Liver (tissue), 8 donors: ENCODE measurements at regions not wholly inside any gene's neighbourhood (a gene's known extent, or its start where the extent isn't known, plus 50 kb on each side); places are given as distances from the start of the nearest gene placed in this dataset.

ENCODE experiments used
- DNase-seq: peaks from one replicate; pipeline ENCODE4 v3.0.0-alpha.2; 2017; ENCODE audit warnings: low spot score
- H3K27ac ChIP-seq, 2 donors: one replicate each; pipeline ENCODE4 v1.7.0; 2013; ENCODE audit warnings: inconsistent platforms in 2 of 2, low read length in 2 of 2, control low read depth in 1 of 2, low read depth in 1 of 2, mild to moderate bottlenecking in 1 of 2
- H3K27me3 ChIP-seq, 4 donors: one replicate each; pipeline versions ENCODE4 v1.6.1 to v1.7.0; 2013; ENCODE audit warnings: low read length in 3 of 4, inconsistent platforms in 1 of 4, mild to moderate bottlenecking in 1 of 4, moderate library complexity in 1 of 4; ENCODE audit not compliant: control insufficient read depth in 4 of 4, insufficient read depth in 4 of 4
- H3K36me3 ChIP-seq, 4 donors: one replicate each; pipeline versions ENCODE4 v1.6.1 to v1.7.0; 2013; ENCODE audit warnings: low read length in 3 of 4, mild to moderate bottlenecking in 3 of 4, low read depth in 1 of 4, moderate library complexity in 1 of 4; ENCODE audit not compliant: control insufficient read depth in 4 of 4, insufficient read depth in 3 of 4
- H3K4me1 ChIP-seq, 4 donors: one replicate each; pipeline versions ENCODE4 v1.6.1 to v1.7.0; 2013; ENCODE audit warnings: low read length in 3 of 4, mild to moderate bottlenecking in 3 of 4, moderate library complexity in 1 of 4; ENCODE audit not compliant: control insufficient read depth in 4 of 4, insufficient read depth in 4 of 4
- H3K4me3 ChIP-seq, 3 donors: one replicate each; pipeline versions ENCODE4 v1.6.1 to v1.7.0; 2013; ENCODE audit warnings: low read length in 3 of 3, control low read depth in 1 of 3, low read depth in 1 of 3, mild to moderate bottlenecking in 1 of 3
- H3K9ac ChIP-seq, 2 donors: one replicate each; pipeline ENCODE4 v1.7.0; 2013; ENCODE audit warnings: low read length in 2 of 2, mild to moderate bottlenecking in 2 of 2, moderate library complexity in 2 of 2, control low read depth in 1 of 2, low read depth in 1 of 2
- H3K9me3 ChIP-seq, 4 donors: one replicate each; pipeline versions ENCODE4 v1.6.1 to v1.7.0; 2013; ENCODE audit warnings: low read length in 3 of 4; ENCODE audit not compliant: control insufficient read depth in 4 of 4
- FOXA1 ChIP-seq: IDR thresholded peaks from 2 replicates; pipeline ENCODE4 v1.6.1; 2016; ENCODE audit warnings: antibody characterized with exemption
- FOXA2 ChIP-seq: IDR thresholded peaks from 2 replicates; pipeline ENCODE4 v1.6.1; 2016; ENCODE audit warnings: antibody characterized with exemption
- GABPA ChIP-seq, 2 donors: IDR thresholded peaks in 1 of 2; conservative IDR thresholded peaks in 1 of 2; 2 replicates each; pipeline ENCODE4 v1.6.1; 2016; ENCODE audit warnings: antibody characterized with exemption in 2 of 2, mild to moderate bottlenecking in 1 of 2, moderate library complexity in 1 of 2
- HNF4A ChIP-seq, 2 donors: conservative IDR thresholded peaks; 2 replicates each; pipeline ENCODE4 v1.6.1; 2016; ENCODE audit warnings: antibody characterized with exemption in 2 of 2, mild to moderate bottlenecking in 2 of 2
- HNF4G ChIP-seq: IDR thresholded peaks from 2 replicates; pipeline ENCODE4 v1.6.1; 2016; ENCODE audit warnings: antibody characterized with exemption
- JUND ChIP-seq, 2 donors: IDR thresholded peaks; 2 replicates each; pipeline ENCODE4 v1.6.1; 2016; ENCODE audit warnings: antibody characterized with exemption in 2 of 2
- NR2F2 ChIP-seq: IDR thresholded peaks from 2 replicates; pipeline ENCODE4 v1.6.1; 2016; ENCODE audit warnings: antibody characterized with exemption
- RAD21 ChIP-seq, 2 donors: IDR thresholded peaks; 2 replicates each; pipeline ENCODE4 v1.6.1; 2016; ENCODE audit warnings: antibody characterized with exemption in 2 of 2, mild to moderate bottlenecking in 2 of 2
- RXRA ChIP-seq, 2 donors: IDR thresholded peaks; 2 replicates each; pipeline ENCODE4 v1.6.1; 2017 to 2018; ENCODE audit warnings: antibody characterized with exemption in 2 of 2, mild to moderate bottlenecking in 1 of 2
- SP1 ChIP-seq: IDR thresholded peaks from 2 replicates; pipeline ENCODE4 v1.6.1; 2018; ENCODE audit warnings: antibody characterized with exemption, mild to moderate bottlenecking
- TAF1 ChIP-seq: conservative IDR thresholded peaks from 2 replicates; pipeline ENCODE4 v1.6.1; 2016; ENCODE audit warnings: antibody characterized with exemption, mild to moderate bottlenecking
- YY1 ChIP-seq: IDR thresholded peaks from 2 replicates; pipeline ENCODE4 v1.6.1; 2016; ENCODE audit warnings: antibody characterized with exemption, mild to moderate bottlenecking
- WGBS: extraction: QIAGEN DNeasy Blood & Tissue Kit; methylation state at CpG from one replicate; pipeline ENCODE4 v1.1.7; 2013; 5-methylcytosine and 5-hydroxymethylcytosine counted together
- TF ChIP-seq, protein P1 (sequence below): IDR thresholded peaks from 2 replicates; pipeline ENCODE4 v1.6.1; 2016; ENCODE audit warnings: antibody characterized with exemption
- TF ChIP-seq, protein P2 (sequence below): fragments of 150-350 bp; IDR thresholded peaks from 2 replicates; pipeline ENCODE4 v1.5.1; 2017; ENCODE audit warnings: improper control_type of control experiment, low read depth, low read length; ENCODE audit not compliant: missing input control
- TF ChIP-seq, protein P3 (sequence below): IDR thresholded peaks from 2 replicates; pipeline ENCODE4 v1.6.1; 2016; ENCODE audit warnings: antibody characterized with exemption
- TF ChIP-seq, protein P4 (sequence below): IDR thresholded peaks from 2 replicates; pipeline ENCODE4 v1.6.1; 2016; ENCODE audit warnings: antibody characterized with exemption
- TF ChIP-seq, protein P5 (sequence below): IDR thresholded peaks from 2 replicates; pipeline ENCODE4 v1.6.1; 2016; ENCODE audit warnings: antibody characterized with exemption, mild to moderate bottlenecking
- donor health status: healthy.
- donor health status: healthy.
- donor health status: healthy.
- donor health status: healthy.
- donor health status: healthy.

DNA sequence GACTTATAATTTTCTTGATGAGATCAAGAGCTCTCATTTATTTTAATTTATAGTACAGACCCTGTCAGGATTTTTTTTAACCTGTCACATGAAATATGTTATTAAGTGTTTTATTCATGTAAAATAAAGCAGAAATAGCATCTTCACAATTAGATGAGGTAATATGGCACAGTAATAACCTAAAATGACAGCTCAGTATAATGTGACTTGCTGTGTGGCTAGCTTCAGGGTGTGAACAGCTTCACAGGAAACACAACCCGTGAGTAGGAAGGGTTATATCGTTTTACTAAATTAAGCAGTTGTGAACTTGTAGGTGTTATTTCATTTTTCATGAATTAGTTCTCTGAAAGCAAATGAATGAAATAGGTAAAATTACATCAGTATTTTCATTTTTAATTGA, 366.9 kb upstream of the CHORDC1 start:
- no peak for TF ChIP-seq RAD21 (IDR thresholded peaks at IDR 0.05)
- TF ChIP-seq HNF4A (conservative IDR thresholded peaks at IDR 0.05), result no peak
- TF ChIP-seq JUND (IDR thresholded peaks at IDR 0.05), result no peak
- TF ChIP-seq, protein P1, sequence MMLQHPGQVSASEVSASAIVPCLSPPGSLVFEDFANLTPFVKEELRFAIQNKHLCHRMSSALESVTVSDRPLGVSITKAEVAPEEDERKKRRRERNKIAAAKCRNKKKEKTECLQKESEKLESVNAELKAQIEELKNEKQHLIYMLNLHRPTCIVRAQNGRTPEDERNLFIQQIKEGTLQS, result no peak
- TF ChIP-seq HNF4G, result no peak
- TF ChIP-seq GABPA (IDR thresholded peaks at IDR 0.05 in 1 of 2, conservative IDR thresholded peaks at IDR 0.05 in 1 of 2), result no peak
- TF ChIP-seq FOXA1, result no peak
- TF ChIP-seq TAF1, result no peak
- TF ChIP-seq RXRA (IDR thresholded peaks at IDR 0.05), result no peak
- no peak for TF ChIP-seq YY1
- no peak for TF ChIP-seq NR2F2
- TF ChIP-seq SP1, result no peak
- TF ChIP-seq FOXA2, result no peak
- TF ChIP-seq, protein P2, sequence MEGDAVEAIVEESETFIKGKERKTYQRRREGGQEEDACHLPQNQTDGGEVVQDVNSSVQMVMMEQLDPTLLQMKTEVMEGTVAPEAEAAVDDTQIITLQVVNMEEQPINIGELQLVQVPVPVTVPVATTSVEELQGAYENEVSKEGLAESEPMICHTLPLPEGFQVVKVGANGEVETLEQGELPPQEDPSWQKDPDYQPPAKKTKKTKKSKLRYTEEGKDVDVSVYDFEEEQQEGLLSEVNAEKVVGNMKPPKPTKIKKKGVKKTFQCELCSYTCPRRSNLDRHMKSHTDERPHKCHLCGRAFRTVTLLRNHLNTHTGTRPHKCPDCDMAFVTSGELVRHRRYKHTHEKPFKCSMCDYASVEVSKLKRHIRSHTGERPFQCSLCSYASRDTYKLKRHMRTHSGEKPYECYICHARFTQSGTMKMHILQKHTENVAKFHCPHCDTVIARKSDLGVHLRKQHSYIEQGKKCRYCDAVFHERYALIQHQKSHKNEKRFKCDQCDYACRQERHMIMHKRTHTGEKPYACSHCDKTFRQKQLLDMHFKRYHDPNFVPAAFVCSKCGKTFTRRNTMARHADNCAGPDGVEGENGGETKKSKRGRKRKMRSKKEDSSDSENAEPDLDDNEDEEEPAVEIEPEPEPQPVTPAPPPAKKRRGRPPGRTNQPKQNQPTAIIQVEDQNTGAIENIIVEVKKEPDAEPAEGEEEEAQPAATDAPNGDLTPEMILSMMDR, result no peak
- TF ChIP-seq, protein P3, sequence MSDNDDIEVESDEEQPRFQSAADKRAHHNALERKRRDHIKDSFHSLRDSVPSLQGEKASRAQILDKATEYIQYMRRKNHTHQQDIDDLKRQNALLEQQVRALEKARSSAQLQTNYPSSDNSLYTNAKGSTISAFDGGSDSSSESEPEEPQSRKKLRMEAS, result no peak
- no peak for DNase-seq
- no peaks in the 10 kb centered on the region for H3K9me3 ChIP-seq
- no peaks in the 10 kb centered on the region for H3K27me3 ChIP-seq
- no peak overlapping the region for H3K4me3 ChIP-seq
- no peaks in the 10 kb centered on the region for H3K4me1 ChIP-seq
- H3K9ac ChIP-seq, result no peak overlapping the region
- no peak overlapping the region for H3K27ac ChIP-seq
- WGBS, result 84% methylated on average over 2 of the region's 2 CpGs
- H3K36me3 ChIP-seq, result no peaks in the 10 kb centered on the region

DNA sequence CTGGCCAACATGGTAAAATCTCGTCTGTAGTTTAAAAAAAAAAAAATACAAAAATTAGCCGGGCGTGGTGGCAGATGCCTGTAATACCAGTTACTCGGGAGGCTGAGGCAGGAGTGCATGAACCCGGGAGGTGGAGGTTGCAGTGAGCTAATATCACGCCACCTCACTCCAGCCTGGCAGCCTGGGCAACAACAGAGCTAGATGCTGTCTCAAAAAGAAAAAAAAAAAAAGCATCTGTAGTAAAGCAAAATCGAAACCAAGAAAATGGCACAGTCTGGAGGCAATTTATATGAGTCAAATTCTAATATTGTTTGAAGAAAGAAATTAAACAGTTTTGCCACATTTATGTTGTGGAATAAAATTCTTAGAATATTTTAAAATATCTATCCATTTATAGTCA, 365.0 kb upstream of the CHORDC1 start:
- H3K4me1 ChIP-seq, result no peaks in the 10 kb centered on the region
- no peaks in the 10 kb centered on the region for H3K27me3 ChIP-seq
- no peak overlapping the region for H3K27ac ChIP-seq
- H3K9ac ChIP-seq, result no peak overlapping the region
- no peak for DNase-seq
- 79% methylated on average over 7 of the region's 7 CpGs for whole genome bisulfite sequencing
- no peak for TF ChIP-seq FOXA1
- TF ChIP-seq, protein P3, result no peak
- no peak for TF ChIP-seq FOXA2
- TF ChIP-seq YY1, result no peak
- no peak for TF ChIP-seq TAF1
- no peak for TF ChIP-seq RAD21 (IDR thresholded peaks at IDR 0.05)
- TF ChIP-seq, protein P2, result no peak
- no peak for TF ChIP-seq HNF4A (conservative IDR thresholded peaks at IDR 0.05)
- TF ChIP-seq JUND (IDR thresholded peaks at IDR 0.05), result no peak
- TF ChIP-seq, protein P4, sequence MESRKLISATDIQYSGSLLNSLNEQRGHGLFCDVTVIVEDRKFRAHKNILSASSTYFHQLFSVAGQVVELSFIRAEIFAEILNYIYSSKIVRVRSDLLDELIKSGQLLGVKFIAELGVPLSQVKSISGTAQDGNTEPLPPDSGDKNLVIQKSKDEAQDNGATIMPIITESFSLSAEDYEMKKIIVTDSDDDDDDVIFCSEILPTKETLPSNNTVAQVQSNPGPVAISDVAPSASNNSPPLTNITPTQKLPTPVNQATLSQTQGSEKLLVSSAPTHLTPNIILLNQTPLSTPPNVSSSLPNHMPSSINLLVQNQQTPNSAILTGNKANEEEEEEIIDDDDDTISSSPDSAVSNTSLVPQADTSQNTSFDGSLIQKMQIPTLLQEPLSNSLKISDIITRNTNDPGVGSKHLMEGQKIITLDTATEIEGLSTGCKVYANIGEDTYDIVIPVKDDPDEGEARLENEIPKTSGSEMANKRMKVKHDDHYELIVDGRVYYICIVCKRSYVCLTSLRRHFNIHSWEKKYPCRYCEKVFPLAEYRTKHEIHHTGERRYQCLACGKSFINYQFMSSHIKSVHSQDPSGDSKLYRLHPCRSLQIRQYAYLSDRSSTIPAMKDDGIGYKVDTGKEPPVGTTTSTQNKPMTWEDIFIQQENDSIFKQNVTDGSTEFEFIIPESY, result no peak
- no peak for TF ChIP-seq HNF4G
- no peak for TF ChIP-seq RXRA (IDR thresholded peaks at IDR 0.05)
- TF ChIP-seq, protein P5, sequence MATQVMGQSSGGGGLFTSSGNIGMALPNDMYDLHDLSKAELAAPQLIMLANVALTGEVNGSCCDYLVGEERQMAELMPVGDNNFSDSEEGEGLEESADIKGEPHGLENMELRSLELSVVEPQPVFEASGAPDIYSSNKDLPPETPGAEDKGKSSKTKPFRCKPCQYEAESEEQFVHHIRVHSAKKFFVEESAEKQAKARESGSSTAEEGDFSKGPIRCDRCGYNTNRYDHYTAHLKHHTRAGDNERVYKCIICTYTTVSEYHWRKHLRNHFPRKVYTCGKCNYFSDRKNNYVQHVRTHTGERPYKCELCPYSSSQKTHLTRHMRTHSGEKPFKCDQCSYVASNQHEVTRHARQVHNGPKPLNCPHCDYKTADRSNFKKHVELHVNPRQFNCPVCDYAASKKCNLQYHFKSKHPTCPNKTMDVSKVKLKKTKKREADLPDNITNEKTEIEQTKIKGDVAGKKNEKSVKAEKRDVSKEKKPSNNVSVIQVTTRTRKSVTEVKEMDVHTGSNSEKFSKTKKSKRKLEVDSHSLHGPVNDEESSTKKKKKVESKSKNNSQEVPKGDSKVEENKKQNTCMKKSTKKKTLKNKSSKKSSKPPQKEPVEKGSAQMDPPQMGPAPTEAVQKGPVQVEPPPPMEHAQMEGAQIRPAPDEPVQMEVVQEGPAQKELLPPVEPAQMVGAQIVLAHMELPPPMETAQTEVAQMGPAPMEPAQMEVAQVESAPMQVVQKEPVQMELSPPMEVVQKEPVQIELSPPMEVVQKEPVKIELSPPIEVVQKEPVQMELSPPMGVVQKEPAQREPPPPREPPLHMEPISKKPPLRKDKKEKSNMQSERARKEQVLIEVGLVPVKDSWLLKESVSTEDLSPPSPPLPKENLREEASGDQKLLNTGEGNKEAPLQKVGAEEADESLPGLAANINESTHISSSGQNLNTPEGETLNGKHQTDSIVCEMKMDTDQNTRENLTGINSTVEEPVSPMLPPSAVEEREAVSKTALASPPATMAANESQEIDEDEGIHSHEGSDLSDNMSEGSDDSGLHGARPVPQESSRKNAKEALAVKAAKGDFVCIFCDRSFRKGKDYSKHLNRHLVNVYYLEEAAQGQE, result no peak
- no peak for TF ChIP-seq NR2F2
- no peaks in the 10 kb centered on the region for H3K36me3 ChIP-seq
- H3K4me3 ChIP-seq, result no peak overlapping the region
- no peaks in the 10 kb centered on the region for H3K9me3 ChIP-seq
